ENCODE measurements at regions not wholly inside any gene's neighbourhood (a gene's known extent, or its start where the extent isn't known, plus 50 kb on each side); places are given as distances from the start of the nearest gene placed in this dataset.

DNA sequence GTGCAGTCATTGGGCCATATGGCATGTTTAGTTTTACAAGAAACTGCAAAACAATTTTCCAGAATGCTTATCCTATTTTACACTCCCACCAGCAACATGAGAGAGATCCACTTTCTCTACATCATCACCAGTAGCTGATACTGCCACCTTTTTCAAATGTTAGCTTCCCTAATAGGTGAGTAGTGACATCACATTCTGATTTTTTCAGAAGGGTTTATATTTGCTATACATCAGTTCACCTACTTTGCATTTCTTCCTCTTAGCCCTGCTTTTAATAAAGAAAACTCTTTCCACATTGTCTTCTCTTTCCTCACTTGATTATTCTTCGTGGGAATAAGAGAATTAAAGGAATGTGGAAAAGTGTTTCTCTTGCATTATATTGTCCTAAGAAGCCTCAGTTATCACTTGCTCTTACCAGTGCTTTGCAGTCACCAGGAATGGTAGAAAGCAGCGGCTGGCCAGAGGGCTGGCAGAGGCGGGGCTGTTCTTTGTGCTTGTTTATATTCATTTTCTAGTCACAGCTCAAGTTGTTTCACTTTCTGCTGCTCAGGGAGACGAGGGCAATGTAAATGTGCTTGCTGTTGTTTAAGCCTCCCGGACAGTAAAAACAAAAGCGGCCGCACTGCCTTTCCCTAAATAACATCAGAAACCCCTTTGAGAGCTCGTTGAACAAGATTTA, 164.8 kb downstream of the HSD17B3 start:
- Histone ChIP-seq H4K20me1 (ENCODE audit: insufficient read depth) (no peaks in the 10 kb centered on the region), H3K79me2 (ENCODE audit: insufficient read depth, low read depth) (no peaks in the 10 kb centered on the region), H3K27me3 (ENCODE audit: insufficient read depth, low read depth) (no peaks in the 10 kb centered on the region), H2AFZ (ENCODE audit: low read depth) (peak overlapping the region; percentile 91), H3K4me3 (IDR thresholded peaks at IDR 0.05; ENCODE audit: insufficient read depth, low read depth, low read length) (no peak overlapping the region), H3K9ac (peak overlapping the region; percentile 78), H3K27ac (peak overlapping the region; percentile 96), H3K36me3 (ENCODE audit: insufficient read depth) (no peaks in the 10 kb centered on the region), H3K4me2 (peak overlapping the region; percentile 66), H3K4me1 (ENCODE audit: low read depth, poor library complexity, severe bottlenecking) (peaks cover 63% of the 10 kb centered on the region)
- TF ChIP-seq CTCF (conservative IDR thresholded peaks at IDR 0.05; ENCODE audit: low read depth, low read length) = no peak

DNA sequence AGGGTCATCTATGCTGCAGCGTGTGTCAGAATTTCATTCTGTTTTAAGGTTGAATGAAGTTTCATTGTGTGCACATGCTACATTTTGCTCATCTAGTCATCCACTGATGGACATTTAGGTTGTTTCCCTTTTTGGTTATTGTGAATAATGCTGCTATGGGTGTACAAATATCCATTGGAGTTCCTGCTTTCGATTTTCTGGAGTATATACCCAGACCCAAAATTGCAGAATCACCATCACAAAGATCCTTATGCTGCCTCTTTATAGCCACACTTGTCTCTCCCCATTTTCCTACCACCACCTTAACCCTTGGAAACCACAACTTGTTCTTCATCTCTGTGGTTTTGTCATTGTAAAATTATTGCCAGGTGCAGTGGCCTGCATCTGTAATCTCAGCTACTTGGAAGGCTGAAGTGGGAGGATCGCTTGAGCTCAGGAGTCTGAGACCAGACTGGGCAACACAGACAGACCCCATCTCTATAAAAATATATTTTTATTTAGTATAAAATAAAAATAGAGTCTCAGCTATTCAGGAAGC, 166.2 kb downstream of the HSD17B3 start:
- peak overlapping the region; percentile 96 for H3K27ac ChIP-seq
- H3K79me2 ChIP-seq (ENCODE audit: insufficient read depth, low read depth) = no peaks in the 10 kb centered on the region
- H3K4me3 ChIP-seq (IDR thresholded peaks at IDR 0.05; ENCODE audit: insufficient read depth, low read depth, low read length) = no peak overlapping the region
- peak overlapping the region; percentile 40; the same call in 1 of the 2 replicates for H3K9ac ChIP-seq
- peaks cover 56% of the 10 kb centered on the region for H3K4me1 ChIP-seq (ENCODE audit: low read depth, poor library complexity, severe bottlenecking)
- peak overlapping the region; percentile 24; the same call in 1 of the 2 replicates for H2AFZ ChIP-seq (ENCODE audit: low read depth)
- H3K4me2 ChIP-seq = peak overlapping the region; percentile 69
- no peaks in the 10 kb centered on the region for H3K27me3 ChIP-seq (ENCODE audit: insufficient read depth, low read depth)
- H3K36me3 ChIP-seq (ENCODE audit: insufficient read depth) = no peaks in the 10 kb centered on the region
- H4K20me1 ChIP-seq (ENCODE audit: insufficient read depth) = no peaks in the 10 kb centered on the region
- no peak for TF ChIP-seq CTCF (conservative IDR thresholded peaks at IDR 0.05; ENCODE audit: low read depth, low read length)

DNA sequence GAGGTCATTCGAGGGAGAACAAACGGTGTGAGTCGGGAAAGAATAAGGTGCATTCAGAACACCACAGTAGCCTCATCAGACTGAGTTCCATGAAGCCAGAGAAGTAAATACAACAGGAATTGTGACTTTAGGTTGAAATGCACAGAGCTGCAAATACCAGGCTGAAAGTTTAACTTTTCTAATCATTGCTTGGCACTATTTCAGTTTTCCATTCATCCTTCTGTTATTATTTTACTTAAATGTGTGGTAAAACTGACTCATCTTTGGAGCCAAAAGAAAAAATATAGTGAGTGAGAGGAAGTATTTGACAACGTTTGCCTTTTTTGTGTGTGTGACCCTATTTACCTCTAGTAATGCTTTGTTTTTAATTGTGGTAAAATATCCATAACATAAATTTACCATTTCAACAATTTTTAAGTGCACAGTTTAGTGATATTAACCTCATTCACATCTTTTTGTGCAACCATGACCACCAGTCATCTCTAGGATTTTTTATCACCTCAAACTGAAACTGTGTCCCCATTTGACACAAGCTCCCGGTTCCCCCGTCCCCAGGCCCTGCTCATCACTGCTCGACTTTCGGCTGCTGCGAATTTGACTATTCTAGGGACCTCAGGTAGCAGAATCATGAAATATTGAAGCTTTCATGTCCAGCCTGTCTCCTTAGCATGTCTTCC, 166.8 kb downstream of the HSD17B3 start:
- no peak overlapping the region for H3K4me3 ChIP-seq (IDR thresholded peaks at IDR 0.05; ENCODE audit: insufficient read depth, low read depth, low read length)
- H4K20me1 ChIP-seq (ENCODE audit: insufficient read depth) = no peaks in the 10 kb centered on the region
- peak overlapping the region; percentile 69 for H3K4me2 ChIP-seq
- H3K79me2 ChIP-seq (ENCODE audit: insufficient read depth, low read depth) = no peaks in the 10 kb centered on the region
- peak overlapping the region; percentile 40; the same call in 1 of the 2 replicates for H3K9ac ChIP-seq
- TF ChIP-seq CTCF (conservative IDR thresholded peaks at IDR 0.05; ENCODE audit: low read depth, low read length) = no peak
- H3K4me1 ChIP-seq (ENCODE audit: low read depth, poor library complexity, severe bottlenecking) = peaks cover 56% of the 10 kb centered on the region
- H3K27ac ChIP-seq = peak overlapping the region; percentile 96
- H3K27me3 ChIP-seq (ENCODE audit: insufficient read depth, low read depth) = no peaks in the 10 kb centered on the region
- H2AFZ ChIP-seq (ENCODE audit: low read depth) = peak overlapping the region; percentile 24; the same call in 1 of the 2 replicates
- H3K36me3 ChIP-seq (ENCODE audit: insufficient read depth) = no peaks in the 10 kb centered on the region

GRCh38 chr9:96133321-96134021, 168.5 kb downstream of the HSD17B3 start:
- Histone ChIP-seq H3K27me3 (ENCODE audit: insufficient read depth, low read depth) (no peaks in the 10 kb centered on the region), H3K79me2 (ENCODE audit: insufficient read depth, low read depth) (no peaks in the 10 kb centered on the region), H2AFZ (ENCODE audit: low read depth) (no peak overlapping the region), H3K9ac (no peak overlapping the region), H3K36me3 (ENCODE audit: insufficient read depth) (no peaks in the 10 kb centered on the region), H3K27ac (no peak overlapping the region), H3K4me2 (no peak overlapping the region), H3K4me3 (IDR thresholded peaks at IDR 0.05; ENCODE audit: insufficient read depth, low read depth, low read length) (no peak overlapping the region), H4K20me1 (ENCODE audit: insufficient read depth) (no peaks in the 10 kb centered on the region), H3K4me1 (ENCODE audit: low read depth, poor library complexity, severe bottlenecking) (peaks cover 43% of the 10 kb centered on the region)
- no peak for TF ChIP-seq CTCF (conservative IDR thresholded peaks at IDR 0.05; ENCODE audit: low read depth, low read length)

Measured in KMS-11 (cell line).